Testis (tissue), 2 donors: ENCODE measurements at regions not wholly inside any gene's neighbourhood (a gene's known extent, or its start where the extent isn't known, plus 50 kb on each side); places are given as distances from the start of the nearest gene placed in this dataset.

Source experiments
- CTCF ChIP-seq, 3 experiments: fragments of 450-650 bp in 2 of 3; fragments of 200-600 bp in 1 of 3; sonication (generic) in 1 of 3; IDR thresholded peaks; one replicate each; pipeline ENCODE4 v1.5.1; 2016 to 2019; ENCODE audit warnings: antibody characterized with exemption in 3 of 3, mild to moderate bottlenecking in 2 of 3, moderate library complexity in 1 of 3
- POLR2A ChIP-seq: fragments of 450-650 bp; IDR thresholded peaks from one replicate; pipeline ENCODE4 v1.6.1; 2017; ENCODE audit warnings: antibody characterized with exemption, mild to moderate bottlenecking, moderate library complexity

- TF ChIP-seq POLR2A: no peak
- no peak for TF ChIP-seq CTCF (IDR thresholded peaks at IDR 0.05)
Observed at GRCh38 chr3:70754314-70754713, 441.9 kb upstream of the MDFIC2 start.
